Stimulated activated effector memory CD8-positive, alpha-beta T cell treated with anti-CD3 and anti-CD28 coated beads, Interleukin-12 subunit alpha, Interleukin-12 subunit beta, amount 100 ng/mL, for 72 hours (primary cell): ENCODE measurements at regions not wholly inside any gene's neighbourhood (a gene's known extent, or its start where the extent isn't known, plus 50 kb on each side); places are given as distances from the start of the nearest gene placed in this dataset.

ENCODE experiments used
- ATAC-seq: fragments of 150-1000 bp; cut with Tn5 transposase; 2 replicates; pipeline ENCODE4 v1.10.0; 2021
- DNase-seq, 2 donors: peaks; one replicate each; pipeline ENCODE4 v3.0.0; 2021 to 2022; ENCODE audit warnings: low spot score in 2 of 2
- H3K27ac Mint-ChIP-seq: one replicate; pipeline ENCODE4 v1.8.0; 2022; ENCODE audit warnings: mild to moderate bottlenecking, mixed read lengths
- H3K36me3 Mint-ChIP-seq: one replicate; pipeline ENCODE4 v1.8.0; 2022; ENCODE audit warnings: mild to moderate bottlenecking, mixed read lengths
- H3K4me1 Mint-ChIP-seq: one replicate; pipeline ENCODE4 v1.8.0; 2022; ENCODE audit warnings: mixed read lengths
- H3K4me3 Mint-ChIP-seq: one replicate; pipeline ENCODE4 v1.8.0; 2022; ENCODE audit warnings: mild to moderate bottlenecking, mixed read lengths
- H3K9me3 Mint-ChIP-seq: one replicate; pipeline ENCODE4 v1.8.0; 2022; ENCODE audit warnings: mixed read lengths

- no peak overlapping the region for H3K4me3 Mint-ChIP-seq
- no peak for ATAC-seq
- H3K9me3 Mint-ChIP-seq: peaks cover 5% of the 10 kb centered on the region
- no peak overlapping the region for H3K27ac Mint-ChIP-seq
- DNase-seq: no peak
- H3K36me3 Mint-ChIP-seq: no peaks in the 10 kb centered on the region
- H3K4me1 Mint-ChIP-seq: no peaks in the 10 kb centered on the region
These were observed 903.4 kb downstream of the TTLL7 start for GRCh38 chr1:83095570-83095969.

GRCh38 chr1:83090195-83090594 is 908.7 kb downstream of the TTLL7 start:
- no peak overlapping the region for H3K4me3 Mint-ChIP-seq
- no peak overlapping the region for H3K27ac Mint-ChIP-seq
- H3K36me3 Mint-ChIP-seq: no peaks in the 10 kb centered on the region
- DNase-seq (no peak), ATAC-seq (no peak)
- no peaks in the 10 kb centered on the region for H3K4me1 Mint-ChIP-seq
- peaks cover 5% of the 10 kb centered on the region for H3K9me3 Mint-ChIP-seq

- ATAC-seq (no peak), DNase-seq (no peak)
- H3K9me3 Mint-ChIP-seq: peaks cover 3% of the 10 kb centered on the region
- H3K4me1 Mint-ChIP-seq: no peaks in the 10 kb centered on the region
- no peak overlapping the region for H3K27ac Mint-ChIP-seq
- no peaks in the 10 kb centered on the region for H3K36me3 Mint-ChIP-seq
- H3K4me3 Mint-ChIP-seq: no peak overlapping the region
These were observed 911.1 kb downstream of the TTLL7 start for GRCh38 chr1:83087851-83088250.

- no peak overlapping the region for H3K4me3 Mint-ChIP-seq
- no peaks in the 10 kb centered on the region for H3K4me1 Mint-ChIP-seq
- peaks cover under 1% of the 10 kb centered on the region for H3K9me3 Mint-ChIP-seq
- ATAC-seq: no peak
- H3K27ac Mint-ChIP-seq: no peak overlapping the region
- no peaks in the 10 kb centered on the region for H3K36me3 Mint-ChIP-seq
- DNase-seq: no peak
These were observed 911.9 kb downstream of the TTLL7 start for GRCh38 chr1:83086986-83087512.

- Mint-ChIP-seq H3K36me3 (no peaks in the 10 kb centered on the region), H3K4me3 (no peak overlapping the region), H3K9me3 (peaks cover 1% of the 10 kb centered on the region), H3K4me1 (no peaks in the 10 kb centered on the region), H3K27ac (no peak overlapping the region)
- DNase-seq (no peak), ATAC-seq (no peak)
These were observed 912.6 kb downstream of the TTLL7 start for GRCh38 chr1:83086346-83086745.

- DNase-seq (no peak), ATAC-seq (no peak)
- no peaks in the 10 kb centered on the region for H3K4me1 Mint-ChIP-seq
- H3K4me3 Mint-ChIP-seq: no peak overlapping the region
- H3K9me3 Mint-ChIP-seq: peaks cover 10% of the 10 kb centered on the region
- H3K27ac Mint-ChIP-seq: no peak overlapping the region
- H3K36me3 Mint-ChIP-seq: no peaks in the 10 kb centered on the region
These were observed 915.2 kb downstream of the TTLL7 start for GRCh38 chr1:83083589-83084224.

- no peak overlapping the region for H3K4me3 Mint-ChIP-seq
- H3K27ac Mint-ChIP-seq: no peak overlapping the region
- no peak for DNase-seq
- H3K36me3 Mint-ChIP-seq: no peaks in the 10 kb centered on the region
- ATAC-seq: no peak
- no peaks in the 10 kb centered on the region for H3K4me1 Mint-ChIP-seq
- H3K9me3 Mint-ChIP-seq: peaks cover 20% of the 10 kb centered on the region
These were observed 921.5 kb downstream of the TTLL7 start for GRCh38 chr1:83077411-83077810.

GRCh38 chr1:83075107-83075506 is 923.8 kb downstream of the TTLL7 start:
- Mint-ChIP-seq H3K4me3 (no peak overlapping the region), H3K36me3 (no peaks in the 10 kb centered on the region), H3K9me3 (peaks cover 14% of the 10 kb centered on the region), H3K4me1 (no peaks in the 10 kb centered on the region), H3K27ac (no peak overlapping the region)
- DNase-seq (no peak), ATAC-seq (no peak)

GRCh38 chr1:83067954-83068353 is 931.0 kb downstream of the TTLL7 start:
- H3K27ac Mint-ChIP-seq: no peak overlapping the region
- DNase-seq: no peak
- H3K9me3 Mint-ChIP-seq: peaks cover 11% of the 10 kb centered on the region
- no peak for ATAC-seq
- no peak overlapping the region for H3K4me3 Mint-ChIP-seq
- no peaks in the 10 kb centered on the region for H3K36me3 Mint-ChIP-seq
- no peaks in the 10 kb centered on the region for H3K4me1 Mint-ChIP-seq

- no peaks in the 10 kb centered on the region for H3K36me3 Mint-ChIP-seq
- ATAC-seq (no peak), DNase-seq (no peak)
- no peaks in the 10 kb centered on the region for H3K4me1 Mint-ChIP-seq
- no peak overlapping the region for H3K27ac Mint-ChIP-seq
- peaks cover 10% of the 10 kb centered on the region for H3K9me3 Mint-ChIP-seq
- no peak overlapping the region for H3K4me3 Mint-ChIP-seq
These were observed 932.8 kb downstream of the TTLL7 start for GRCh38 chr1:83065952-83066727.

GRCh38 chr1:83064589-83065242 is 934.2 kb downstream of the TTLL7 start:
- Mint-ChIP-seq H3K9me3 (peaks cover 12% of the 10 kb centered on the region), H3K4me3 (no peak overlapping the region), H3K27ac (no peak overlapping the region), H3K4me1 (no peaks in the 10 kb centered on the region), H3K36me3 (no peaks in the 10 kb centered on the region)
- DNase-seq (no peak), ATAC-seq (no peak)

GRCh38 chr1:83060651-83061390 is 938.1 kb downstream of the TTLL7 start:
- DNase-seq (no peak), ATAC-seq (no peak)

GRCh38 chr1:83060221-83060620 is 938.7 kb downstream of the TTLL7 start:
- Mint-ChIP-seq H3K36me3 (no peaks in the 10 kb centered on the region), H3K4me1 (no peaks in the 10 kb centered on the region), H3K27ac (no peak overlapping the region), H3K4me3 (no peak overlapping the region), H3K9me3 (peaks cover 17% of the 10 kb centered on the region)
- ATAC-seq: no peak
- no peak for DNase-seq

More at GRCh38 chr1:83060651-83061390, 938.1 kb downstream of the TTLL7 start:
- H3K4me3 Mint-ChIP-seq: no peak overlapping the region
- peaks cover 13% of the 10 kb centered on the region for H3K9me3 Mint-ChIP-seq
- H3K36me3 Mint-ChIP-seq: no peaks in the 10 kb centered on the region
- H3K27ac Mint-ChIP-seq: no peak overlapping the region
- no peaks in the 10 kb centered on the region for H3K4me1 Mint-ChIP-seq

- Mint-ChIP-seq H3K36me3 (no peaks in the 10 kb centered on the region), H3K9me3 (peaks cover 15% of the 10 kb centered on the region), H3K27ac (no peak overlapping the region), H3K4me3 (no peak overlapping the region), H3K4me1 (no peaks in the 10 kb centered on the region)
- no peak for ATAC-seq
- DNase-seq: no peak
These were observed 940.6 kb downstream of the TTLL7 start for GRCh38 chr1:83058327-83058726.
